WERI-Rb-1 (cell line): ENCODE measurements at regions not wholly inside any gene's neighbourhood (a gene's known extent, or its start where the extent isn't known, plus 50 kb on each side); places are given as distances from the start of the nearest gene placed in this dataset.
"Not testable (repeated sequence)": the region's sequence is repeated elsewhere in the genome, so short reads cannot be mapped to it uniquely, and the experiment has no call there.

Source experiments
- DNase-seq: peaks from one replicate; pipeline ENCODE4 v3.0.0-alpha.2; 2020
- H3K27ac ChIP-seq: fragments of 250-450 bp; sonication (Bioruptor Pico); 2 replicates; pipeline ENCODE4 v1.5.1; 2020; ENCODE audit warnings: mild to moderate bottlenecking, moderate library complexity
- H3K27me3 ChIP-seq: fragments of 250-450 bp; sonication (Bioruptor Pico); 2 replicates; pipeline ENCODE4 v1.5.1; 2021; ENCODE audit warnings: mild to moderate bottlenecking, low read depth, moderate library complexity; ENCODE audit not compliant: insufficient read depth, severe bottlenecking
- H3K36me3 ChIP-seq: fragments of 250-450 bp; sonication (Bioruptor Pico); 2 replicates; pipeline ENCODE4 v1.5.1; 2020; ENCODE audit warnings: mild to moderate bottlenecking, moderate library complexity
- H3K4me3 ChIP-seq: 2 replicates; pipeline ENCODE4 v1.5.1; 2011; ENCODE audit warnings: low read depth, mild to moderate bottlenecking, control low read depth, low read length
- H3K9me3 ChIP-seq: fragments of 250-450 bp; sonication (Bioruptor Pico); 2 replicates; pipeline ENCODE4 v1.5.1; 2021; ENCODE audit warnings: mild to moderate bottlenecking, moderate library complexity; ENCODE audit not compliant: severe bottlenecking
- TF ChIP-seq, protein P1 (sequence below): IDR thresholded peaks from 2 replicates; pipeline ENCODE4 v1.5.1; 2011; ENCODE audit warnings: low read depth, mild to moderate bottlenecking, control low read depth, inconsistent platforms, low read length

DNA sequence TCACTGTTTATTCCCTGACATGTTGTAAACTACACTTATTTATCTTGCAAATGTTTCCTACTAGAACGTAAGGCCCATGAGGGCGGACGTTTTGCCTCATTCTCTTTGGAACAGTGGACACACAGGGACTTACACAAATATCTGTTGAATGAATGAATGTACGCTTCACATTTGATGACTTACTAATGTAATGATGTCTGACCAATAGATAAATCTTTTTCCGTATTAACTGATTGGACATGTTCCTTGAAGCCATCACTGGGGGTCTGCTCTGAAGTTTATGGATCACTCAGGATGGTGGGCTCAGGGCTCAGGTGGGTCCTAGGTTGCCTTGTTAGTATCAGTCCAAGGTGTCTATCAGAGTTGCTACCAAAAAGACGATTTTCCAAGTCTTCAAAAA, 763.2 kb upstream of the TPTE start:
- DNase-seq = no peak
- Histone ChIP-seq H3K9me3 (no peaks in the 10 kb centered on the region), H3K4me3 (no peak overlapping the region), H3K27ac (no peak overlapping the region), H3K36me3 (no peaks in the 10 kb centered on the region), H3K27me3 (peaks cover 72% of the 10 kb centered on the region)
- TF ChIP-seq, protein P1, sequence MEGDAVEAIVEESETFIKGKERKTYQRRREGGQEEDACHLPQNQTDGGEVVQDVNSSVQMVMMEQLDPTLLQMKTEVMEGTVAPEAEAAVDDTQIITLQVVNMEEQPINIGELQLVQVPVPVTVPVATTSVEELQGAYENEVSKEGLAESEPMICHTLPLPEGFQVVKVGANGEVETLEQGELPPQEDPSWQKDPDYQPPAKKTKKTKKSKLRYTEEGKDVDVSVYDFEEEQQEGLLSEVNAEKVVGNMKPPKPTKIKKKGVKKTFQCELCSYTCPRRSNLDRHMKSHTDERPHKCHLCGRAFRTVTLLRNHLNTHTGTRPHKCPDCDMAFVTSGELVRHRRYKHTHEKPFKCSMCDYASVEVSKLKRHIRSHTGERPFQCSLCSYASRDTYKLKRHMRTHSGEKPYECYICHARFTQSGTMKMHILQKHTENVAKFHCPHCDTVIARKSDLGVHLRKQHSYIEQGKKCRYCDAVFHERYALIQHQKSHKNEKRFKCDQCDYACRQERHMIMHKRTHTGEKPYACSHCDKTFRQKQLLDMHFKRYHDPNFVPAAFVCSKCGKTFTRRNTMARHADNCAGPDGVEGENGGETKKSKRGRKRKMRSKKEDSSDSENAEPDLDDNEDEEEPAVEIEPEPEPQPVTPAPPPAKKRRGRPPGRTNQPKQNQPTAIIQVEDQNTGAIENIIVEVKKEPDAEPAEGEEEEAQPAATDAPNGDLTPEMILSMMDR = no peak

DNA sequence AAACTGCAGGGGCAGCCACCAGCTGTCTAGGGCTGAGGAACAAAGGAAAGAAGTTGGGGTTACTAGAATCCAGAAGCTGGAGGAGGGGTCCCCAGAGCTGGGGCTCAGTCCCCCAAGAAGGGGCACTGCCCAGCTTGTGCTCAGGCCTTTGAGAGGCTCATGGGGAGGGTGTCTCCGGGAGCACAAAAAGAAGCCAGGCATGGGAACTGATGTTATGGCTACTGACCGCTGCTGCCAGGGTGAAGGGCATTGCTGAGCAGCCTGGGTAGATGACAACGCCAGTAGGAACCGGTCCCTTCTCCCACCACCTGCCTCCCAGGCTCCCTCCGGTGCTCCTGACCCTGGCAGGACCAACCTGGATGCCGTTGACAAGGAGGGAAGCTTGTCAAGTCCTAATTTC, 762.5 kb upstream of the TPTE start:
- H3K27ac ChIP-seq = no peak overlapping the region
- H3K36me3 ChIP-seq = no peaks in the 10 kb centered on the region
- DNase-seq = no peak
- H3K9me3 ChIP-seq = peaks cover 2% of the 10 kb centered on the region
- TF ChIP-seq, protein P1 = no peak
- H3K4me3 ChIP-seq = no peak overlapping the region
- peaks cover 76% of the 10 kb centered on the region for H3K27me3 ChIP-seq

DNA sequence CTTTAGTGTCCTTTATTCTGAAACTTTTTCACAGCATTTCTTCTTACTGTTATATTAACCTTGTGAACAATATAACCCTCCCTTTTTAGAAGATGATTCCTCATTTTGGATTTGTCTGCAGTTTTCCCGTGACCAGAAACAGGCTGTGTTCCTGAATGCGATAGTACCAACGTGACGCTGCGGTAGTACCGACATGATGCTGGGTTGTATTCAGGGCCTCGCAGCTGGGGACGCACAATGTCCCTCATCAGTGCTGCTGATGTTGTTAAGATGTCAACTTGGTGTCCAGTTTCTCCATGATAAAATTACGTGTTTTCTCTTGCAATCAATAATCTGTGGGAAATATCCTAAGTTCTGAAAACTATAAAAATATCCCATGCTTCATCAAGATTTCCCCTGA, 761.4 kb upstream of the TPTE start:
- no peak overlapping the region for H3K27ac ChIP-seq
- DNase-seq = no peak
- peaks cover 3% of the 10 kb centered on the region for H3K9me3 ChIP-seq
- peaks cover 75% of the 10 kb centered on the region for H3K27me3 ChIP-seq
- H3K36me3 ChIP-seq = no peaks in the 10 kb centered on the region
- no peak overlapping the region for H3K4me3 ChIP-seq
- TF ChIP-seq, protein P1 = no peak

DNA sequence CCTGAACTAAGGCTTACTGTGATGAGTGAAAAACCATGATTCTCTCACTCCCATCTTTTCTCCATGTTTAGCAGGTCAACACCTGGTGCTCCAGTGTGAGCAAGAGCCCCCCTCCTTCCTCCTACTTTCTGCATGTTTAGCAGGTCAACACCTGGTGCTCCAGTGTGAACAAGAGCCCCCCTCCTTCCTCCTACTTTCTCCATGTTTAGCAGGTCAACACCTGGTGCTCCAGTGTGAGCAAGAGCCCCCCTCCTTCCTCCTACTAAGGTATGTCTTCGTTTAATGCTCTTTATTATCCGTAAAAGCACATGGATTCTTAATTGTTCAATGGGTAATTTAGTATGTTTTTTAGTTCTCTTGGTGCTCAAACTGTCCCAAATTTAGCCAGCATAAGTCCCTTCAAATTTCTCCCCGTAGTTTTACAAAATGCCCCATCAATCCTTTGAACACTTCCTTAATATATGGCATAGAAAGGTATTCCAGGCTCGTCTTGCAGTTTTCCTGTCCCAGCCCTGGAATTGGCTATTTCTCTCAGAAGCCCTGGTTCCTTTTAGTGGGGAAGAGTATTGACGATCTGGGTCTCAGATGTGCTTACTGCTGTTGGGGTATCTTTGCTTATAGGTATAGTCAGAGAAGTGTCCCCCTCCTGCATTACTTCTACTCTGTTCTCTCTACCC, 760.8 kb upstream of the TPTE start:
- Histone ChIP-seq H3K27ac (no peak overlapping the region), H3K36me3 (no peaks in the 10 kb centered on the region), H3K9me3 (peaks cover 3% of the 10 kb centered on the region), H3K4me3 (no peak overlapping the region), H3K27me3 (peaks cover 72% of the 10 kb centered on the region)
- DNase-seq = no peak
- TF ChIP-seq, protein P1 = no peak

DNA sequence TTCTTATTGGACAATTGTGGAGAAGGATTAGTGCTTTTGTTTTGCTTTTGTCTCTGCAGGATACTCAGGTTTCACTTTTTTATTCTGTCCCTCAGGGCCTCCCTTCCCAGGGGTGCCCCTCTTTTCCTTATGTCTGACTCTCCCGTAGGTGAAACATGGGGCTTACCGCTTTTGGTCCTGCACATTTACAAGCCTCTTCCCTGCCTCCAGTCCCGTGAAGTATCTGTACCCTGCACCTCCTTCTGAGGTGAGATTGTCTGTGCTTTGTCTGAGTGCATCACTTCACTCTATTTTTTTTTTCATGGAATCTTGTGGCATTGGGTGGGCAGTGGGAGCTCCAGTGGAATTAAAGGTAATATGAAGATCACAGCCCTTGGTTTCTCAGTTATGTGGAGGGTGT, 758.1 kb upstream of the TPTE start:
- no peak for DNase-seq
- Histone ChIP-seq H3K27me3 (peaks cover 66% of the 10 kb centered on the region), H3K4me3 (no peak overlapping the region), H3K9me3 (peaks cover 5% of the 10 kb centered on the region), H3K27ac (no peak overlapping the region), H3K36me3 (no peaks in the 10 kb centered on the region)
- TF ChIP-seq, protein P1 = no peak

DNA sequence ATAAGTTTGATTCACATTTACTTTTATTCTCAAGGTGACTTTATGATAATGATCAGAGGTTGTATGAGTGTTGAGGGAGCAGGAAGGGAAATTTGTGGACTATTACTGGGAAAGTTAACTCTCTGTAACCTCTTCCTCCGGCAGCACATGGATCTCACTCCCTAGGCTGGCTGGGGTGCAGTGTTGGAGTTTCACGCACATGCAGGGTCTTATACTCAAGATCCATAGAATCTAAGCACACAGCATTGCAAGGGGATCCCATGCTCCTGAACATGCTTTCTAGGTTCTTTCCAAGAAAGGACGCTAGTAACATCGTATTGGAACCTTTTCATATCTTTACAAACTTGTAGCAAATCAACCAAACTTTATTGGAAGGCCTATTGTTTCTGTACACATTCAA, 757.6 kb upstream of the TPTE start:
- TF ChIP-seq, protein P1 = no peak
- H3K4me3 ChIP-seq = no peak overlapping the region
- H3K27me3 ChIP-seq = peaks cover 61% of the 10 kb centered on the region
- H3K36me3 ChIP-seq = no peaks in the 10 kb centered on the region
- DNase-seq = no peak
- H3K9me3 ChIP-seq = peaks cover 5% of the 10 kb centered on the region
- H3K27ac ChIP-seq = no peak overlapping the region

DNA sequence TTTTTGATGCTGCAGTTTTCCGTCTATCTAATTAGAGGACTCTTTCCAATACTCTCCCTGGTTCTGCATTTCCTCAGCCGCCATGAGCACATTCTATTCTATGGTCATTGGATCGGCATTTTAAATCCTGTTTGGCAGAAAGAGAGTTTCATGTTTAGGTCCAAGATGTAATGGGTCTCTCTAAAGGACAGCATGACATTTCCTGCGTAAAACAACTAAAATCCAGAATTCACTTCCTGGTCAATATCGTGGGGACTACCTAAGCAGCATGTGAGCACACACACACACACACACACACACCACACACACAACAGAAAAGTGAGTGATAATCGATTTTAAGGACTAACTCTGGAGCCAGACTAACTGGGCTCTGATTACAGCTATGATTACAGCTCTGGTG, 757.1 kb upstream of the TPTE start:
- not testable (repeated sequence) for H3K9me3 ChIP-seq, H3K27ac ChIP-seq, H3K4me3 ChIP-seq, H3K36me3 ChIP-seq, DNase-seq
- H3K27me3 ChIP-seq = peaks cover 57% of the 10 kb centered on the region

DNA sequence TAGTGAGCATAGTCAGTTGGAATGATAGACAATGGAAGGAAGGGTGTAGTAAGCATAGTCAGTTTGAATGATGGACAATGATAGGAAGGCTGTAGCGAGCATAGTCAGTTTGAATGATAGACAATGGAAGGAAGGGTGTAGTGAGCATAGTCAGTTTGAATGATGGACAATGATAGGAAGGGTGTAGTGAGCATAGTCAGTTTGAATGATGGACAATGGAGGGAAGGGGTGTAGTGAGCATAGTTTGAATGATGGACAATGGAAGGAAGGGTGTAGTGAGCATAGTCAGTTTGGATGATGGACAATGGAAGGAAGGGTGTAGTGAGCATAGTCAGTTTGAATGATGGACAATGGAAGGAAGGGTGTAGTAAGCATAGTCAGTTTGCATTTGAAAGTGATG, 755.8 kb upstream of the TPTE start:
- not testable (repeated sequence) for H3K4me3 ChIP-seq, H3K36me3 ChIP-seq, H3K27ac ChIP-seq, DNase-seq, H3K9me3 ChIP-seq
- H3K27me3 ChIP-seq = peaks cover 46% of the 10 kb centered on the region
